Thyroid gland (tissue), 4 donors: ENCODE measurements at regions not wholly inside any gene's neighbourhood (a gene's known extent, or its start where the extent isn't known, plus 50 kb on each side); places are given as distances from the start of the nearest gene placed in this dataset.

Experiments used
- DNase-seq, 2 donors: peaks; one replicate each; pipeline ENCODE4 v3.0.0-alpha.2; 2019
- H3K27ac ChIP-seq, 3 donors: fragments of 200-600 bp; sonication (generic); 1 replicate in 2 of 3; 2 replicates in 1 of 3; pipeline ENCODE4 v1.5.1; 2016 to 2019; ENCODE audit warnings: mild to moderate bottlenecking in 1 of 3, moderate library complexity in 1 of 3
- H3K27me3 ChIP-seq: fragments of 200-600 bp; sonication (generic); one replicate; pipeline ENCODE4 v1.5.1; 2019
- H3K36me3 ChIP-seq, 2 donors: fragments of 200-600 bp; sonication (generic); one replicate each; pipeline ENCODE4 v1.5.1; 2016 to 2019
- H3K4me1 ChIP-seq, 2 donors: fragments of 200-600 bp; sonication (generic); one replicate each; pipeline ENCODE4 v1.5.1; 2017 to 2019
- H3K4me3 ChIP-seq, 3 donors: fragments of 200-600 bp; sonication (generic); replicated peaks in 1 of 3; 1 replicate in 2 of 3; 2 replicates in 1 of 3; pipeline ENCODE4 v1.5.1; 2016; ENCODE audit warnings: mild to moderate bottlenecking in 1 of 3
- H3K9me3 ChIP-seq: fragments of 200-600 bp; sonication (generic); one replicate; pipeline ENCODE4 v1.5.1; 2017
- CTCF ChIP-seq, 6 experiments: fragments of 200-600 bp in 3 of 6; fragments of 450-650 bp in 3 of 6; sonication (generic) in 3 of 6; IDR thresholded peaks; one replicate each; pipeline ENCODE4 v1.5.1; 2016 to 2019; ENCODE audit warnings: antibody characterized with exemption in 6 of 6, mild to moderate bottlenecking in 2 of 6, inconsistent platforms in 1 of 6, moderate library complexity in 1 of 6
- POLR2A ChIP-seq, 2 donors: fragments of 450-650 bp; IDR thresholded peaks; one replicate each; pipeline ENCODE4 v1.6.1; 2017; ENCODE audit warnings: antibody characterized with exemption in 2 of 2, mild to moderate bottlenecking in 2 of 2, moderate library complexity in 1 of 2
- WGBS, 2 donors: methylation state at CpG; one replicate each; pipeline ENCODE4 v1.1.5; 2017; 5-methylcytosine and 5-hydroxymethylcytosine counted together
- intact Hi-C: fragments of 100-400 bp; cut with DNase I; formaldehyde crosslinking; loops from one replicate; pipeline ENCODE4 v1.15.1; 2023

GRCh38 chr15:94631608-94632007 is 400.2 kb downstream of the MCTP2 start:
- no peak overlapping the region for H3K27ac ChIP-seq
- H3K27me3 ChIP-seq: no peaks in the 10 kb centered on the region
- H3K36me3 ChIP-seq: no peaks in the 10 kb centered on the region
- WGBS, 2 donors: 74 to 84% methylated on average over 6 of the region's 6 CpGs
- no peaks in the 10 kb centered on the region for H3K9me3 ChIP-seq
- no peak for DNase-seq
- no peak overlapping the region for H3K4me3 ChIP-seq
- H3K4me1 ChIP-seq: no peaks in the 10 kb centered on the region
- intact Hi-C loops: no loop called here
- TF ChIP-seq CTCF (IDR thresholded peaks at IDR 0.05) (no peak), POLR2A (IDR thresholded peaks at IDR 0.05) (no peak)

DNA sequence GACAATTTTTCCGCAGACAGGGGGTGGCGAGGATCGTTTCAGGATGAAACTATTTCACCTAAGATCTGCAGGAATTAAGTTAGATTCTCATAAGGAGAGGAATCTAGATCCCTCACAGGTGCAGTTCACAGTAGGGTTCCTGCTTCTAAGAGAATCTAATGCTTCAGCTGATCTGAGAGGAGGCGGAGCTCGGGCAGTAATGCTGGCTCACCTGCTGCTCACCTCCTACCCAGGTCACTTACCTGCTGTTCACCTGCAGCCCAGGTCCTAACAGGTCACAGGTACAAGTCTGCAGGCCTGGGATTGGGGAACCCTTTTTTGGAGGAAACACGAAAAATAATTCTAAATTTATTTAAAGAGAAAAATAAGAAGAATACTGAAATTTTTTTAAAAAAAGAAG is 406.8 kb downstream of the MCTP2 start:
- Histone ChIP-seq H3K27ac (no peak overlapping the region), H3K36me3 (no peaks in the 10 kb centered on the region), H3K9me3 (no peaks in the 10 kb centered on the region), H3K27me3 (no peaks in the 10 kb centered on the region), H3K4me3 (no peak overlapping the region), H3K4me1 (no peaks in the 10 kb centered on the region)
- intact Hi-C loops: no loop called here
- 64 to 69% methylated on average over 6 of the region's 6 CpGs for WGBS, 2 donors
- no peak for DNase-seq
- TF ChIP-seq CTCF (IDR thresholded peaks at IDR 0.05): no peak
- no peak for TF ChIP-seq POLR2A (IDR thresholded peaks at IDR 0.05)

DNA sequence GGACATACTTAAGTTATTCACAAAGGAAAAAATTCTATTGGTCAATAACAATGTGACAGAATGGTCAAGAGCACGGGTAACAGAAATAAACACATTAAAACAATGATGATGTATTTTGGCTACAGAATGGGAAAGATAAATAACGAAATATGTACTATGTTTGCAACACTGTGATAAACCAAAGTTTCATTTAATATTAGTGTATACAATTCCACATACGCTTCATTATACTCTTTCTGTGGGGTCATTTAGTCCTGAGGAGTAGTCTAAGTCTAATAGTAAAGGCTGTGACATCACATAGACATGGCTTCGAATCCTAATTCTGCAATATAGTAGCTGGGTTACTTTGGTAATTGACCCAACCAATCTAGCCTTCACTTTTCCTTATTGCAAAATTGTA is 408.3 kb downstream of the MCTP2 start:
- TF ChIP-seq CTCF (IDR thresholded peaks at IDR 0.05): no peak
- TF ChIP-seq POLR2A (IDR thresholded peaks at IDR 0.05): no peak
- Histone ChIP-seq H3K4me3 (no peak overlapping the region), H3K27ac (no peak overlapping the region), H3K27me3 (no peaks in the 10 kb centered on the region), H3K4me1 (no peaks in the 10 kb centered on the region), H3K9me3 (no peaks in the 10 kb centered on the region), H3K36me3 (no peaks in the 10 kb centered on the region)
- WGBS, 2 donors: 88% methylated on average over 4 of the region's 4 CpGs
- DNase-seq: no peak
- intact Hi-C loops: no loop called here

GRCh38 chr15:94644433-94644832 is 413.1 kb downstream of the MCTP2 start:
- no peaks in the 10 kb centered on the region for H3K27me3 ChIP-seq
- no peak overlapping the region for H3K27ac ChIP-seq
- no peak for TF ChIP-seq CTCF (IDR thresholded peaks at IDR 0.05)
- TF ChIP-seq POLR2A (IDR thresholded peaks at IDR 0.05): no peak
- H3K4me1 ChIP-seq: no peaks in the 10 kb centered on the region
- H3K4me3 ChIP-seq: no peak overlapping the region
- no peaks in the 10 kb centered on the region for H3K9me3 ChIP-seq
- WGBS, 2 donors: 62 to 77% methylated on average over 1 of the region's 1 CpG
- no peak for DNase-seq
- H3K36me3 ChIP-seq: no peaks in the 10 kb centered on the region
- intact Hi-C loops: no loop called here

- Histone ChIP-seq H3K36me3 (no peaks in the 10 kb centered on the region), H3K9me3 (no peaks in the 10 kb centered on the region), H3K4me3 (no peak overlapping the region), H3K4me1 (no peaks in the 10 kb centered on the region), H3K27ac (no peak overlapping the region), H3K27me3 (no peaks in the 10 kb centered on the region)
- no peak for TF ChIP-seq CTCF (IDR thresholded peaks at IDR 0.05)
- TF ChIP-seq POLR2A (IDR thresholded peaks at IDR 0.05): no peak
- 82 to 88% methylated on average over 6 of the region's 6 CpGs for WGBS, 2 donors
- intact Hi-C loops: no loop called here
- DNase-seq: no peak
Observed at GRCh38 chr15:94653071-94653470, 421.7 kb downstream of the MCTP2 start.
